AG04450 (cell line): ENCODE measurements at regions not wholly inside any gene's neighbourhood (a gene's known extent, or its start where the extent isn't known, plus 50 kb on each side); places are given as distances from the start of the nearest gene placed in this dataset.

Source experiments
- CTCF ChIA-PET: fragments of 300-600, 350-600 bp; formaldehyde crosslinking; extraction: SDS; loops from one replicate; lab custom pipeline; 2022; ENCODE audit warnings: antibody characterized with exemption, inconsistent platforms; lab: Charles Lee
- POLR2A ChIA-PET: fragments of 350-600 bp; formaldehyde crosslinking; extraction: SDS; loops from one replicate; lab custom pipeline; 2021; ENCODE audit warnings: antibody characterized with exemption, inconsistent platforms; lab: Yijun Ruan, JAX
- DNase-seq: peaks from one replicate; pipeline ENCODE4 v3.0.0-alpha.2; 2011; ENCODE audit warnings: low read depth, low spot score
- H3K27ac ChIP-seq: one replicate; pipeline ENCODE4 v1.5.1; 2012; ENCODE audit warnings: low read depth, low read length, control low read depth
- H3K27me3 ChIP-seq: one replicate; pipeline ENCODE4 v1.6.0; 2012; ENCODE audit warnings: low read length; ENCODE audit not compliant: control insufficient read depth, insufficient read depth
- H3K4me3 ChIP-seq: 2 replicates; pipeline ENCODE4 v1.5.1; 2011; ENCODE audit warnings: mild to moderate bottlenecking, low read depth, low read length, control low read depth
- H3K9me3 ChIP-seq: 2 replicates; pipeline ENCODE4 v1.5.1; 2012; ENCODE audit warnings: low read length; ENCODE audit not compliant: control insufficient read depth, insufficient read depth
- CTCF ChIP-seq: IDR thresholded peaks from 2 replicates; pipeline ENCODE4 v1.5.1; 2011; ENCODE audit warnings: low read depth, low read length, control low read depth, inconsistent platforms

GRCh38 chr4:8702516-8703400 is 110.2 kb downstream of the CPZ start:
- Histone ChIP-seq H3K9me3 (peaks cover 13% of the 10 kb centered on the region; the same call in 1 of the 2 replicates), H3K27me3 (peaks cover 4% of the 10 kb centered on the region), H3K27ac (no peak overlapping the region), H3K4me3 (no peak overlapping the region)
- ChIA-PET CTCF (no interaction called here), POLR2A (no interaction called here)
- DNase-seq: no peak
- no peak for TF ChIP-seq CTCF

GRCh38 chr4:8702020-8702495 is 109.5 kb downstream of the CPZ start:
- Histone ChIP-seq H3K9me3 (peaks cover 9% of the 10 kb centered on the region; the same call in 1 of the 2 replicates), H3K27ac (no peak overlapping the region), H3K27me3 (peaks cover 4% of the 10 kb centered on the region), H3K4me3 (no peak overlapping the region)
- no peak for DNase-seq
- no peak for TF ChIP-seq CTCF
- ChIA-PET POLR2A (no interaction called here), CTCF (no interaction called here)

DNA sequence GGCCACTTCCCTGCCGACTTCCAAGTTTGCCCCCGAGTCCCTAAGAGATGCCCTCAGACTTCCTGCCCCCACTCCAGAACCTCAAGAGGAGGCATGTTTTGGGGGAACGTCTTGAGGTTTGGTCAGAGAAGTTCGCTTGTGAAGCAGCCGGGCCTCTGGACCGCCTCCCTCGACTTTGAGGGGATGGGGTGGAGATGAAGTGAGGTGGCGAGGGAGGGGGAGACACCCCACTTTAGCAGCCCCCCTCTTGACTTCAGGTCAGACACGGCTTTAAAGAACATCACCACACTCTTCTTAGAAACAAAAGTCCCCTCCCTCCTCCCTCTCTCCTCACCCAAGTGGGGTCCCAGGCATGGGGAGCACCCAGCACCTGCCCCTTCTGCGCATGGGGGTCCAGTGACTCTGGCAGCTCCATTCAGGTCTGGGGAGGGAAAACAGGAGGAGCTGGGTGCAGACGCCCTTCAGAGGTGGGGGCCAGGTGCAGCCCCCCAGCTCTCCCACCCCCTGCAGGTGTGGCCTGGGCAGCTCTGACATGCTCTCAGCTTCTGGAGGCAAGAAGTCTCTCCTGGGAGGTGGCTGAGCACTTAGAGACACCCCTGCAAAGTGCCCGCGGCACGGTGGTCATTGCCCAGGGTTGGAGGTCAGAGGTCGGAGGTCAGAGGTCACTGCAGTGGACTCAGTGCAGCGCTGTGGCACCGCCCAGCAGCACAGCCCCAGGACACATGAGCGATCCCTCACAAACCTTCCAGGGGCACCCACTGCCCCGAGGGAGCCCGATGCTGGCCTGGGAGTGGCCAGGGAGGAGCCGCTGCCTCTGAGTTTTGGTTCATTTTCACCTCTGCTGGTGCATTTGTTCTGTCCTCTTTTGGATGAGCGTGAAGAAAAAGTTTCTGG is 108.8 kb downstream of the CPZ start:
- CTCF ChIA-PET: no interaction called here
- Histone ChIP-seq H3K27me3 (peaks cover 4% of the 10 kb centered on the region), H3K9me3 (peaks cover 9% of the 10 kb centered on the region; the same call in 1 of the 2 replicates), H3K4me3 (no peak overlapping the region), H3K27ac (no peak overlapping the region)
- POLR2A ChIA-PET: no interaction called here
- no peak for TF ChIP-seq CTCF
- no peak for DNase-seq

DNA sequence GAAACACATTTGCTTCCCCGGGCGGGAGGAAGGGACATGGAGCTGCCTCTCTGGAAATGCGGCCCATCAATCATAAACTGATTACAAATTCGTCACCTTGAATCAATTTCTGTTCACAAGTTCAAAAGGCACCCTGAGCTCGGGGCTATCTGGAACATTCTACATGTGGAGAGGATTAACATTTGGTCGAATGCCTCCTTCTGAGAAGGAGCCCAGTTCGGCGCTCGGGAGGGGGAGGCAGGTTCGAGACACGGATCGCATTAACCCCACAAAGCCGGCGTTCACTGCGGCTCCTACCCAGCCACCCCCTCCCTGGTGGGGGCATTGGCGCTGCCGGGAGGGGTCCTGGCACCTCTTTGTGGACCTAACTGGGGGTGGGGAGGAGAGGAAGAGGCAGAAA is 108.0 kb downstream of the CPZ start:
- Histone ChIP-seq H3K27ac (no peak overlapping the region), H3K4me3 (no peak overlapping the region), H3K27me3 (peaks cover 4% of the 10 kb centered on the region), H3K9me3 (peaks cover 3% of the 10 kb centered on the region; the same call in 1 of the 2 replicates)
- ChIA-PET CTCF (no interaction called here), POLR2A (no interaction called here)
- TF ChIP-seq CTCF: no peak
- no peak for DNase-seq
